Neural cell (in vitro differentiated cells): ENCODE measurements at regions not wholly inside any gene's neighbourhood (a gene's known extent, or its start where the extent isn't known, plus 50 kb on each side); places are given as distances from the start of the nearest gene placed in this dataset.

Experiments used
- H2AFZ ChIP-seq: fragments of 200-600, 300-800 bp; sonication (generic), shearing (Covaris generic); 2 replicates; pipeline ENCODE4 v1.6.0; 2014; ENCODE audit warnings: low read depth, mild to moderate bottlenecking, antibody characterized with exemption, low read length, moderate library complexity
- H3F3A ChIP-seq: fragments of 200-600 bp; shearing (Covaris generic); 2 replicates; pipeline ENCODE4 v1.6.1; 2016; ENCODE audit warnings: mild to moderate bottlenecking, moderate library complexity, mixed read lengths, antibody characterized with exemption, low read length; ENCODE audit not compliant: insufficient read depth, poor library complexity, severe bottlenecking
- H3K27ac ChIP-seq: fragments of 200-600, 300-800 bp; sonication (generic), shearing (Covaris generic); 2 replicates; pipeline ENCODE4 v1.5.1; 2014; ENCODE audit warnings: mild to moderate bottlenecking, low read length, moderate library complexity
- H3K27me3 ChIP-seq: fragments of 300-800, 200-600 bp; sonication (generic), shearing (Covaris generic); 2 replicates; pipeline ENCODE4 v1.6.0; 2014; ENCODE audit warnings: mild to moderate bottlenecking, low read depth, low read length, moderate library complexity; ENCODE audit not compliant: insufficient read depth
- H3K36me3 ChIP-seq: fragments of 300-800, 200-600 bp; sonication (generic), shearing (Covaris generic); 2 replicates; pipeline ENCODE4 v1.5.1; 2014; ENCODE audit warnings: mild to moderate bottlenecking, antibody characterized with exemption, low read length, moderate library complexity; ENCODE audit not compliant: insufficient read depth
- H3K4me2 ChIP-seq: fragments of 300-800, 200-600 bp; sonication (generic), shearing (Covaris generic); 2 replicates; pipeline ENCODE4 v1.6.0; 2014; ENCODE audit warnings: mild to moderate bottlenecking, low read length
- H3K4me3 ChIP-seq: fragments of 300-800, 200-600 bp; sonication (generic), shearing (Covaris generic); 2 replicates; pipeline ENCODE4 v1.5.1; 2014; ENCODE audit warnings: mild to moderate bottlenecking, low read length, moderate library complexity
- H3K79me2 ChIP-seq: fragments of 200-600 bp; shearing (Covaris generic); replicated peaks from 2 replicates; pipeline ENCODE4 v1.6.0; 2014; ENCODE audit warnings: mild to moderate bottlenecking, low read length, moderate library complexity; ENCODE audit not compliant: insufficient read depth
- H3K9ac ChIP-seq: fragments of 300-800, 200-600 bp; sonication (generic), shearing (Covaris generic); 2 replicates; pipeline ENCODE4 v1.6.1; 2016; ENCODE audit warnings: mild to moderate bottlenecking, low read length, mixed read lengths
- H3K9me2 ChIP-seq: fragments of 200-600 bp; shearing (Covaris generic); 2 replicates; pipeline ENCODE4 v1.6.1; 2016; ENCODE audit warnings: mild to moderate bottlenecking, low read length, mixed read lengths; ENCODE audit not compliant: insufficient read depth
- H3K9me3 ChIP-seq: fragments of 200-600, 300-800 bp; sonication (generic), shearing (Covaris generic); 2 replicates; pipeline ENCODE4 v1.6.1; 2016; ENCODE audit warnings: mild to moderate bottlenecking, mixed run types, low read length, moderate library complexity, mixed read lengths
- H4K20me1 ChIP-seq: fragments of 200-600 bp; shearing (Covaris generic); 2 replicates; pipeline ENCODE4 v1.6.1; 2016; ENCODE audit warnings: mild to moderate bottlenecking, mixed run types; ENCODE audit not compliant: insufficient read depth
- EP300 ChIP-seq: fragments of 450-650 bp; conservative IDR thresholded peaks from 2 replicates; pipeline ENCODE4 v1.6.1; 2014; ENCODE audit warnings: antibody characterized with exemption, mild to moderate bottlenecking, moderate library complexity; ENCODE audit not compliant: poor library complexity, severe bottlenecking
- EZH2 ChIP-seq: fragments of 200-600, 300-800 bp; shearing (Covaris generic), sonication (generic); IDR thresholded peaks from 2 replicates; pipeline ENCODE4 v1.6.1; 2014; ENCODE audit warnings: antibody characterized with exemption, low read length, borderline replicate concordance, mild to moderate bottlenecking; ENCODE audit not compliant: insufficient read depth, poor library complexity, severe bottlenecking
- MXI1 ChIP-seq: fragments of 450-650 bp; conservative IDR thresholded peaks from 2 replicates; pipeline ENCODE4 v1.6.1; 2014; ENCODE audit warnings: antibody characterized with exemption, mild to moderate bottlenecking; ENCODE audit not compliant: poor library complexity, severe bottlenecking
- POLR2AphosphoS5 ChIP-seq: IDR thresholded peaks from 2 replicates; pipeline ENCODE4 v1.6.1; 2012
- RAD21 ChIP-seq: fragments of 450-650 bp; conservative IDR thresholded peaks from 2 replicates; pipeline ENCODE4 v1.6.1; 2014; ENCODE audit warnings: antibody characterized with exemption, mild to moderate bottlenecking, moderate library complexity
- SMC3 ChIP-seq: fragments of 450-650 bp; conservative IDR thresholded peaks from 2 replicates; pipeline ENCODE4 v1.6.1; 2014; ENCODE audit warnings: antibody characterized with exemption, mild to moderate bottlenecking, moderate library complexity; ENCODE audit not compliant: poor library complexity
- TAF1 ChIP-seq: IDR thresholded peaks from 2 replicates; pipeline ENCODE4 v1.6.1; 2012; ENCODE audit warnings: low read depth
- TF ChIP-seq, protein P1 (sequence below): IDR thresholded peaks from 2 replicates; pipeline ENCODE4 v1.6.1; 2012; ENCODE audit warnings: borderline replicate concordance
- TF ChIP-seq, protein P2 (sequence below): fragments of 450-650 bp; IDR thresholded peaks from 2 replicates; pipeline ENCODE4 v1.5.1; 2014; ENCODE audit warnings: antibody characterized with exemption, mild to moderate bottlenecking, moderate library complexity; ENCODE audit not compliant: poor library complexity, severe bottlenecking

DNA sequence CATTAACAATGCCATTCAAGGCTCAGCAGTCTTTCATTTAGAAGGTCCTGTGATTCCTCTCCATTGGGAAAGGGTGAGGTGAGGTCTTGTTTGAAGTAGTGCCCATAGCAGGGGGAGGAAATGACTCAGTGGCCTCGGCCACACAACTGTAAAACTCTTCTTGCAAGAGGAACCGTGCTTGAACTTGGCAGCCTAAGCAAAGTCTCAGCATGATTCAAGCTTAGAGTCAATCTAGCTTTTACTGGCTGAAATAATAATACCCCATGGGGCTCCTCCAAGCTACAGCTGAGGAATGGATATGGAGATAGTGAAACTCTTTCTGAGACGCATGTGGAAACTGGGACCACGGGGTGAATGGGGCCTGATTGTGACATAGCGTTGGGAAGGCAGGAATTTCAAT, 428.2 kb downstream of the BMP2 start:
- Histone ChIP-seq H3K27ac (no peak overlapping the region), H3K36me3 (no peaks in the 10 kb centered on the region), H3K9me3 (no peaks in the 10 kb centered on the region), H2AFZ (no peak overlapping the region), H3F3A (no peaks in the 10 kb centered on the region), H3K9me2 (no peaks in the 10 kb centered on the region), H4K20me1 (no peaks in the 10 kb centered on the region), H3K4me3 (no peak overlapping the region), H3K27me3 (no peaks in the 10 kb centered on the region), H3K9ac (no peak overlapping the region), H3K79me2 (no peaks in the 10 kb centered on the region), H3K4me2 (no peak overlapping the region)
- TF ChIP-seq MXI1 (no peak), POLR2AphosphoS5 (no peak), EZH2 (no peak), SMC3 (no peak), EP300 (no peak), TAF1 (no peak), RAD21 (no peak)
- TF ChIP-seq, protein P1, sequence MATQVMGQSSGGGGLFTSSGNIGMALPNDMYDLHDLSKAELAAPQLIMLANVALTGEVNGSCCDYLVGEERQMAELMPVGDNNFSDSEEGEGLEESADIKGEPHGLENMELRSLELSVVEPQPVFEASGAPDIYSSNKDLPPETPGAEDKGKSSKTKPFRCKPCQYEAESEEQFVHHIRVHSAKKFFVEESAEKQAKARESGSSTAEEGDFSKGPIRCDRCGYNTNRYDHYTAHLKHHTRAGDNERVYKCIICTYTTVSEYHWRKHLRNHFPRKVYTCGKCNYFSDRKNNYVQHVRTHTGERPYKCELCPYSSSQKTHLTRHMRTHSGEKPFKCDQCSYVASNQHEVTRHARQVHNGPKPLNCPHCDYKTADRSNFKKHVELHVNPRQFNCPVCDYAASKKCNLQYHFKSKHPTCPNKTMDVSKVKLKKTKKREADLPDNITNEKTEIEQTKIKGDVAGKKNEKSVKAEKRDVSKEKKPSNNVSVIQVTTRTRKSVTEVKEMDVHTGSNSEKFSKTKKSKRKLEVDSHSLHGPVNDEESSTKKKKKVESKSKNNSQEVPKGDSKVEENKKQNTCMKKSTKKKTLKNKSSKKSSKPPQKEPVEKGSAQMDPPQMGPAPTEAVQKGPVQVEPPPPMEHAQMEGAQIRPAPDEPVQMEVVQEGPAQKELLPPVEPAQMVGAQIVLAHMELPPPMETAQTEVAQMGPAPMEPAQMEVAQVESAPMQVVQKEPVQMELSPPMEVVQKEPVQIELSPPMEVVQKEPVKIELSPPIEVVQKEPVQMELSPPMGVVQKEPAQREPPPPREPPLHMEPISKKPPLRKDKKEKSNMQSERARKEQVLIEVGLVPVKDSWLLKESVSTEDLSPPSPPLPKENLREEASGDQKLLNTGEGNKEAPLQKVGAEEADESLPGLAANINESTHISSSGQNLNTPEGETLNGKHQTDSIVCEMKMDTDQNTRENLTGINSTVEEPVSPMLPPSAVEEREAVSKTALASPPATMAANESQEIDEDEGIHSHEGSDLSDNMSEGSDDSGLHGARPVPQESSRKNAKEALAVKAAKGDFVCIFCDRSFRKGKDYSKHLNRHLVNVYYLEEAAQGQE = no peak
- TF ChIP-seq, protein P2, sequence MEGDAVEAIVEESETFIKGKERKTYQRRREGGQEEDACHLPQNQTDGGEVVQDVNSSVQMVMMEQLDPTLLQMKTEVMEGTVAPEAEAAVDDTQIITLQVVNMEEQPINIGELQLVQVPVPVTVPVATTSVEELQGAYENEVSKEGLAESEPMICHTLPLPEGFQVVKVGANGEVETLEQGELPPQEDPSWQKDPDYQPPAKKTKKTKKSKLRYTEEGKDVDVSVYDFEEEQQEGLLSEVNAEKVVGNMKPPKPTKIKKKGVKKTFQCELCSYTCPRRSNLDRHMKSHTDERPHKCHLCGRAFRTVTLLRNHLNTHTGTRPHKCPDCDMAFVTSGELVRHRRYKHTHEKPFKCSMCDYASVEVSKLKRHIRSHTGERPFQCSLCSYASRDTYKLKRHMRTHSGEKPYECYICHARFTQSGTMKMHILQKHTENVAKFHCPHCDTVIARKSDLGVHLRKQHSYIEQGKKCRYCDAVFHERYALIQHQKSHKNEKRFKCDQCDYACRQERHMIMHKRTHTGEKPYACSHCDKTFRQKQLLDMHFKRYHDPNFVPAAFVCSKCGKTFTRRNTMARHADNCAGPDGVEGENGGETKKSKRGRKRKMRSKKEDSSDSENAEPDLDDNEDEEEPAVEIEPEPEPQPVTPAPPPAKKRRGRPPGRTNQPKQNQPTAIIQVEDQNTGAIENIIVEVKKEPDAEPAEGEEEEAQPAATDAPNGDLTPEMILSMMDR = no peak

DNA sequence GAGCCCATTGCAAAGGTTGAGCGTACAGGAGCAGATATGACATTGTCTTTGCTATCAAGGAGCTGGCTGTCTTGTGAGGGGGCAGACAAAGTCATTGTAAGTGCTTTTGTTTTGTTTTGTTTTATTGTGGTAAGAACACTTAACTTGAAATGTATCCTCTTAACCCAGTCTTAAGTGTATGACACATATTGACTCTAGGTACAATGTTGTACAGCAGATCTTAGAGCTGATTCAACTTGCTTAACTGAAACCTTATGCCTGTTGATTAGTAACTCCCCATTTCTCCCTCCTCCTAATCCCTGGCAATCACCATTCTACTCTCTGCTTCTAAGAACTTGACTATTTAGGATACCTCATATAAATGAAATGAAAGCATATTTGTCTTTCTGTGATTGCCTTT, 429.0 kb downstream of the BMP2 start:
- Histone ChIP-seq H2AFZ (no peak overlapping the region), H3K4me3 (no peak overlapping the region), H4K20me1 (no peaks in the 10 kb centered on the region), H3K36me3 (no peaks in the 10 kb centered on the region), H3K27me3 (no peaks in the 10 kb centered on the region), H3K4me2 (no peak overlapping the region), H3F3A (no peaks in the 10 kb centered on the region), H3K79me2 (no peaks in the 10 kb centered on the region), H3K9me2 (no peaks in the 10 kb centered on the region), H3K27ac (no peak overlapping the region), H3K9ac (no peak overlapping the region), H3K9me3 (no peaks in the 10 kb centered on the region)
- TF ChIP-seq POLR2AphosphoS5 (no peak), MXI1 (no peak), RAD21 (no peak), TAF1 (no peak), EP300 (no peak), EZH2 (no peak), SMC3 (no peak)
- TF ChIP-seq, protein P2 = no peak
- TF ChIP-seq, protein P1 = no peak
